ENCODE measurements at regions not wholly inside any gene's neighbourhood (a gene's known extent, or its start where the extent isn't known, plus 50 kb on each side); places are given as distances from the start of the nearest gene placed in this dataset.

GRCh38 chr6:43963877-43964658 lies 163.2 kb downstream of the MRPL14 start:
- H4K20me1 ChIP-seq (ENCODE audit: low read depth, low read length), result no peaks in the 10 kb centered on the region
- H3K9ac ChIP-seq (ENCODE audit: low read length), result no peak overlapping the region
- H2AFZ ChIP-seq (ENCODE audit: low read depth, low read length, severe bottlenecking), result no peak overlapping the region
- no peaks in the 10 kb centered on the region for H3K36me3 ChIP-seq (ENCODE audit: low read length)
- H3K27ac ChIP-seq (ENCODE audit: low read depth, low read length), result no peak overlapping the region
- no peaks in the 10 kb centered on the region for H3K27me3 ChIP-seq (ENCODE audit: low read length)
- no peaks in the 10 kb centered on the region for H3K9me2 ChIP-seq (replicated peaks; ENCODE audit: insufficient read depth, low read length)
- H3F3A ChIP-seq (ENCODE audit: insufficient read depth), result no peaks in the 10 kb centered on the region
- no peaks in the 10 kb centered on the region for H3K9me3 ChIP-seq (ENCODE audit: insufficient read depth, low read length)
- TF ChIP-seq, protein P1, sequence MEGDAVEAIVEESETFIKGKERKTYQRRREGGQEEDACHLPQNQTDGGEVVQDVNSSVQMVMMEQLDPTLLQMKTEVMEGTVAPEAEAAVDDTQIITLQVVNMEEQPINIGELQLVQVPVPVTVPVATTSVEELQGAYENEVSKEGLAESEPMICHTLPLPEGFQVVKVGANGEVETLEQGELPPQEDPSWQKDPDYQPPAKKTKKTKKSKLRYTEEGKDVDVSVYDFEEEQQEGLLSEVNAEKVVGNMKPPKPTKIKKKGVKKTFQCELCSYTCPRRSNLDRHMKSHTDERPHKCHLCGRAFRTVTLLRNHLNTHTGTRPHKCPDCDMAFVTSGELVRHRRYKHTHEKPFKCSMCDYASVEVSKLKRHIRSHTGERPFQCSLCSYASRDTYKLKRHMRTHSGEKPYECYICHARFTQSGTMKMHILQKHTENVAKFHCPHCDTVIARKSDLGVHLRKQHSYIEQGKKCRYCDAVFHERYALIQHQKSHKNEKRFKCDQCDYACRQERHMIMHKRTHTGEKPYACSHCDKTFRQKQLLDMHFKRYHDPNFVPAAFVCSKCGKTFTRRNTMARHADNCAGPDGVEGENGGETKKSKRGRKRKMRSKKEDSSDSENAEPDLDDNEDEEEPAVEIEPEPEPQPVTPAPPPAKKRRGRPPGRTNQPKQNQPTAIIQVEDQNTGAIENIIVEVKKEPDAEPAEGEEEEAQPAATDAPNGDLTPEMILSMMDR (IDR thresholded peaks at IDR 0.05; ENCODE audit: insufficient read depth, low read length, poor library complexity, severe bottlenecking), result no peak
- no peak for TF ChIP-seq EZH2phosphoT487 (conservative IDR thresholded peaks at IDR 0.05; ENCODE audit: low read length)
- H3K79me2 ChIP-seq (ENCODE audit: insufficient read depth, low read length), result no peaks in the 10 kb centered on the region
- H3K4me2 ChIP-seq (ENCODE audit: low read depth, low read length, poor library complexity, severe bottlenecking), result no peak overlapping the region
- H3K4me3 ChIP-seq (ENCODE audit: insufficient read depth, low read length, poor library complexity, severe bottlenecking), result no peak overlapping the region

- no peaks in the 10 kb centered on the region for H3K27me3 ChIP-seq (ENCODE audit: low read length)
- no peak for TF ChIP-seq EZH2phosphoT487 (conservative IDR thresholded peaks at IDR 0.05; ENCODE audit: low read length)
- TF ChIP-seq, protein P1 (IDR thresholded peaks at IDR 0.05; ENCODE audit: insufficient read depth, low read length, poor library complexity, severe bottlenecking), result no peak
- no peak overlapping the region for H3K27ac ChIP-seq (ENCODE audit: low read depth, low read length)
- H3K79me2 ChIP-seq (ENCODE audit: insufficient read depth, low read length), result no peaks in the 10 kb centered on the region
- no peak overlapping the region for H3K4me3 ChIP-seq (ENCODE audit: insufficient read depth, low read length, poor library complexity, severe bottlenecking)
- no peak overlapping the region for H3K9ac ChIP-seq (ENCODE audit: low read length)
- H3K9me2 ChIP-seq (replicated peaks; ENCODE audit: insufficient read depth, low read length), result no peaks in the 10 kb centered on the region
- H3F3A ChIP-seq (ENCODE audit: insufficient read depth), result no peaks in the 10 kb centered on the region
- H3K9me3 ChIP-seq (ENCODE audit: insufficient read depth, low read length), result no peaks in the 10 kb centered on the region
- no peaks in the 10 kb centered on the region for H3K36me3 ChIP-seq (ENCODE audit: low read length)
- H2AFZ ChIP-seq (ENCODE audit: low read depth, low read length, severe bottlenecking), result no peak overlapping the region
- H4K20me1 ChIP-seq (ENCODE audit: low read depth, low read length), result no peaks in the 10 kb centered on the region
- no peak overlapping the region for H3K4me2 ChIP-seq (ENCODE audit: low read depth, low read length, poor library complexity, severe bottlenecking)
Measured at GRCh38 chr6:43963203-43963602, 164.0 kb downstream of the MRPL14 start.

GRCh38 chr6:43962458-43962857 lies 164.8 kb downstream of the MRPL14 start:
- TF ChIP-seq, protein P1 (IDR thresholded peaks at IDR 0.05; ENCODE audit: insufficient read depth, low read length, poor library complexity, severe bottlenecking), result no peak
- TF ChIP-seq EZH2phosphoT487 (conservative IDR thresholded peaks at IDR 0.05; ENCODE audit: low read length), result no peak
- Histone ChIP-seq H3K4me3 (ENCODE audit: insufficient read depth, low read length, poor library complexity, severe bottlenecking) (no peak overlapping the region), H4K20me1 (ENCODE audit: low read depth, low read length) (no peaks in the 10 kb centered on the region), H3K27ac (ENCODE audit: low read depth, low read length) (no peak overlapping the region), H3K9me3 (ENCODE audit: insufficient read depth, low read length) (no peaks in the 10 kb centered on the region), H2AFZ (ENCODE audit: low read depth, low read length, severe bottlenecking) (no peak overlapping the region), H3K9ac (ENCODE audit: low read length) (no peak overlapping the region), H3K27me3 (ENCODE audit: low read length) (no peaks in the 10 kb centered on the region), H3K79me2 (ENCODE audit: insufficient read depth, low read length) (no peaks in the 10 kb centered on the region), H3F3A (ENCODE audit: insufficient read depth) (no peaks in the 10 kb centered on the region), H3K4me2 (ENCODE audit: low read depth, low read length, poor library complexity, severe bottlenecking) (no peak overlapping the region), H3K9me2 (replicated peaks; ENCODE audit: insufficient read depth, low read length) (no peaks in the 10 kb centered on the region), H3K36me3 (ENCODE audit: low read length) (no peaks in the 10 kb centered on the region)

All from SU-DHL-6 (cell line).